Putamen (tissue), 1 donor: ENCODE measurements at regions not wholly inside any gene's neighbourhood (a gene's known extent, or its start where the extent isn't known, plus 50 kb on each side); places are given as distances from the start of the nearest gene placed in this dataset.
A peak's percentile ranks its signal among the peaks of the same experiment; 100 is the strongest.
"Not testable (repeated sequence)": the region's sequence is repeated elsewhere in the genome, so short reads cannot be mapped to it uniquely, and the experiment has no call there.

ENCODE experiments used
- DNase-seq: peaks from one replicate; pipeline ENCODE4 v3.0.0-alpha.2; 2016; ENCODE audit warnings: low spot score

GRCh38 chr12:75870878-75871277 lies 160.7 kb downstream of the PHLDA1 start:
- no peak for DNase-seq

GRCh38 chr12:75868501-75868900 lies 163.1 kb downstream of the PHLDA1 start:
- no peak for DNase-seq

- DNase-seq: no peak
Observed at GRCh38 chr12:75865315-75865714, 166.3 kb downstream of the PHLDA1 start.

- DNase-seq: no peak
Observed at GRCh38 chr12:75864161-75864560, 167.4 kb downstream of the PHLDA1 start.

GRCh38 chr12:75863533-75863932 lies 168.0 kb downstream of the PHLDA1 start:
- DNase-seq: no peak

- no peak for DNase-seq
Observed at GRCh38 chr12:75862692-75863471, 168.7 kb downstream of the PHLDA1 start.

- DNase-seq: no peak
Observed at GRCh38 chr12:75859868-75860267, 171.7 kb downstream of the PHLDA1 start.

GRCh38 chr12:75856235-75856634 lies 175.3 kb downstream of the PHLDA1 start:
- DNase-seq: no peak

GRCh38 chr12:75855360-75855759 lies 176.2 kb downstream of the PHLDA1 start:
- no peak for DNase-seq

GRCh38 chr12:75854681-75855309 lies 176.8 kb downstream of the PHLDA1 start:
- no peak for DNase-seq

- DNase-seq: not testable (repeated sequence)
Observed at GRCh38 chr12:75854137-75854536, 177.4 kb downstream of the PHLDA1 start.

- DNase-seq: no peak
Observed at GRCh38 chr12:75853626-75854025, 177.9 kb downstream of the PHLDA1 start.

- DNase-seq: no peak
Observed at GRCh38 chr12:75852956-75853355, 178.6 kb downstream of the PHLDA1 start.

- no peak for DNase-seq
Observed at GRCh38 chr12:75852143-75852542, 179.4 kb downstream of the PHLDA1 start.

GRCh38 chr12:75850721-75851462 lies 180.7 kb downstream of the PHLDA1 start:
- DNase-seq: no peak

- no peak for DNase-seq
Observed at GRCh38 chr12:75848961-75849360, 182.6 kb downstream of the PHLDA1 start.

- DNase-seq: peak; percentile 60
Observed at GRCh38 chr12:75848431-75848925, 183.1 kb downstream of the PHLDA1 start.

GRCh38 chr12:75846102-75846501 lies 185.5 kb downstream of the PHLDA1 start:
- no peak for DNase-seq

GRCh38 chr12:75844985-75845384 lies 186.6 kb downstream of the PHLDA1 start:
- no peak for DNase-seq

- no peak for DNase-seq
Observed at GRCh38 chr12:75844049-75844770, 187.4 kb downstream of the PHLDA1 start.

- peak; percentile 30 for DNase-seq
Observed at GRCh38 chr12:75842090-75842489, 189.5 kb downstream of the PHLDA1 start.

GRCh38 chr12:75840994-75841355 lies 190.6 kb downstream of the PHLDA1 start:
- DNase-seq: no peak
